ENCODE measurements at regions not wholly inside any gene's neighbourhood (a gene's known extent, or its start where the extent isn't known, plus 50 kb on each side); places are given as distances from the start of the nearest gene placed in this dataset.
"Not testable (repeated sequence)": the region's sequence is repeated elsewhere in the genome, so short reads cannot be mapped to it uniquely, and the experiment has no call there.

DNA sequence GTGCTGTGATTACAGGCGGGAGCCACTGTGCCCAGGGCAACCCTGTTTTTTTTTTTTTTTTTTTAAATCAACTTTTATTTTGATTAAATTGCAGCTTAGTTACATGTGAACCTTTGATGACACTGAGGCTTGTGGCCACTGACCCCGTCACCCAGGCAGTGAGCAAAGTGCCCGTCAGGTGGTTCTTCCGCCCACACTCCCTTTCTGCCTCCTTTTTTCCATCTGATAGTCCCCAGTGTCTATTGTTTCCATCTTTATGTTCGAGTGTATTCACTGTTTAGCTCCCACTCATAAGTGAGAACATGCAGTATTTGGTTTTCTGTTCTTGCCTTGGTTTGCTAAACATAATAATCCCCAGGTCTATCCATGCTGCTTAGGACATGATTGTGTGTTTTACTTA, 110.9 kb upstream of the GRK3 start:
- Histone ChIP-seq H4K20me1 (replicated peaks; ENCODE audit: insufficient read depth) (peaks cover 60% of the 10 kb centered on the region), H2AFZ (no peak overlapping the region), H3K4me1 (ENCODE audit: insufficient read depth) (peaks cover 15% of the 10 kb centered on the region; the same call in 1 of the 2 replicates), H3K9me2 (ENCODE audit: insufficient read depth) (no peaks in the 10 kb centered on the region), H3F3A (replicated peaks; ENCODE audit: low read depth) (0 out of 2 replicates have a peak, but pooled peaks cover 3% of the 10 kb centered on the region), H3K36me3 (ENCODE audit: insufficient read depth) (peaks cover 7% of the 10 kb centered on the region; the same call in 1 of the 2 replicates), H3K4me2 (no peak overlapping the region), H3K79me2 (replicated peaks; ENCODE audit: insufficient read depth) (peaks cover 76% of the 10 kb centered on the region), H3K27me3 (ENCODE audit: insufficient read depth) (no peaks in the 10 kb centered on the region), H3K27ac (ENCODE audit: low read depth) (0 out of 2 replicates have a peak overlapping the region, but pooled peaks have one; percentile 35), H3K4me3 (no peak overlapping the region)
- ATAC-seq (no peak), DNase-seq (ENCODE audit: low spot score) (no peak)
- Mint-ChIP-seq H3K27ac (no peak overlapping the region), H3K4me3 (no peak overlapping the region), H3K9me3 (no peaks in the 10 kb centered on the region; the same call in 2 of the 3 replicates), H3K36me3 (ENCODE audit: low read depth) (peaks cover 27% of the 10 kb centered on the region), H3K4me1 (peaks cover 14% of the 10 kb centered on the region), H3K27me3 (ENCODE audit: insufficient read depth, low read depth, poor library complexity) (peaks cover 3% of the 10 kb centered on the region)
- no peak for TF ChIP-seq CREB1 (CRISPR knock-in tag; IDR thresholded peaks at IDR 0.05; ENCODE audit: low read depth)

GRCh38 chr22:25456300-25457043, 108.0 kb upstream of the GRK3 start:
- not testable (repeated sequence) for H3K4me2 ChIP-seq; DNase-seq (ENCODE audit: low spot score); H3K4me3 ChIP-seq; H3K27ac ChIP-seq (ENCODE audit: low read depth); H3K4me3 Mint-ChIP-seq; H3K4me1 Mint-ChIP-seq; H3K9me3 Mint-ChIP-seq; H3K4me1 ChIP-seq (ENCODE audit: insufficient read depth); H3K9me2 ChIP-seq (ENCODE audit: insufficient read depth); ATAC-seq; H3K27me3 Mint-ChIP-seq (ENCODE audit: insufficient read depth, low read depth, poor library complexity); H3K27me3 ChIP-seq (ENCODE audit: insufficient read depth); H3K27ac Mint-ChIP-seq; H2AFZ ChIP-seq
- Histone ChIP-seq H4K20me1 (replicated peaks; ENCODE audit: insufficient read depth) (peaks cover 60% of the 10 kb centered on the region), H3K36me3 (ENCODE audit: insufficient read depth) (peaks cover 21% of the 10 kb centered on the region), H3K79me2 (replicated peaks; ENCODE audit: insufficient read depth) (peaks cover 46% of the 10 kb centered on the region), H3F3A (replicated peaks; ENCODE audit: low read depth) (peaks cover 14% of the 10 kb centered on the region; the same call in 1 of the 2 replicates)
- peaks cover 57% of the 10 kb centered on the region for H3K36me3 Mint-ChIP-seq (ENCODE audit: low read depth)

DNA sequence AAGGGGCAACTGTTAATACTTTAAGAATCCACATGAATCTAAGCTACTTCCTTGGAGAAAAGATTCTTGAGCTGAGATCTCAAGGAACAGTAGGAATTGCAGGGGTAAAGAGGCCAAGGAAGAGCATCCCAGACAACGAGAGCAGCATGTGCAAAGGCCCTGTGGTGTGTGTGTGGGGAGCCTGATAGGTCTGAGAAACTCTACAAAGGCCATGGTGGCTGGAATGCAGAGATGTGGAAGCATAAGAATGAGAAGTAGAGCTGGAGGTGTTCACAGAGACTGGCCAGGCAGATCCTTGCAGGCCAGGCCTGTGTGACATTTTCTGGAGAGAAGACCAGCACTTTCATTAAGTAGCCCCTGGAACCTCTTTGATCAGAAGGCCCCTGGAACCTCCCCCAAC, 105.8 kb upstream of the GRK3 start:
- H2AFZ ChIP-seq; H3K4me3 ChIP-seq; ATAC-seq; H3K4me3 Mint-ChIP-seq; H3K27ac Mint-ChIP-seq; H3K4me1 ChIP-seq (ENCODE audit: insufficient read depth); DNase-seq (ENCODE audit: low spot score); H3K9me3 Mint-ChIP-seq; H3K27me3 ChIP-seq (ENCODE audit: insufficient read depth); H3K9me2 ChIP-seq (ENCODE audit: insufficient read depth); H3K4me2 ChIP-seq; H3K27ac ChIP-seq (ENCODE audit: low read depth); H3K4me1 Mint-ChIP-seq: not testable (repeated sequence)
- Mint-ChIP-seq H3K27me3 (ENCODE audit: insufficient read depth, low read depth, poor library complexity) (peaks cover 18% of the 10 kb centered on the region), H3K36me3 (ENCODE audit: low read depth) (peaks cover 65% of the 10 kb centered on the region)
- H3F3A ChIP-seq (replicated peaks; ENCODE audit: low read depth) = peaks cover 14% of the 10 kb centered on the region; the same call in 1 of the 2 replicates
- peaks cover 25% of the 10 kb centered on the region for H3K79me2 ChIP-seq (replicated peaks; ENCODE audit: insufficient read depth)
- H4K20me1 ChIP-seq (replicated peaks; ENCODE audit: insufficient read depth) = peaks cover 42% of the 10 kb centered on the region
- peaks cover 17% of the 10 kb centered on the region for H3K36me3 ChIP-seq (ENCODE audit: insufficient read depth)

- not testable (repeated sequence) for H3K4me2 ChIP-seq; H3K4me3 ChIP-seq; H3K79me2 ChIP-seq (replicated peaks; ENCODE audit: insufficient read depth); H3K4me3 Mint-ChIP-seq; H3K27ac ChIP-seq (ENCODE audit: low read depth); H3K9me3 Mint-ChIP-seq; H2AFZ ChIP-seq; H3K27me3 ChIP-seq (ENCODE audit: insufficient read depth); H3K27ac Mint-ChIP-seq; H3K9me2 ChIP-seq (ENCODE audit: insufficient read depth); ATAC-seq; DNase-seq (ENCODE audit: low spot score); H3K4me1 Mint-ChIP-seq; H3K4me1 ChIP-seq (ENCODE audit: insufficient read depth)
- peaks cover 14% of the 10 kb centered on the region for H3K36me3 ChIP-seq (ENCODE audit: insufficient read depth)
- peaks cover 20% of the 10 kb centered on the region for H3K27me3 Mint-ChIP-seq (ENCODE audit: insufficient read depth, low read depth, poor library complexity)
- peaks cover 30% of the 10 kb centered on the region for H4K20me1 ChIP-seq (replicated peaks; ENCODE audit: insufficient read depth)
- H3F3A ChIP-seq (replicated peaks; ENCODE audit: low read depth) = peaks cover 11% of the 10 kb centered on the region; the same call in 1 of the 2 replicates
- peaks cover 56% of the 10 kb centered on the region for H3K36me3 Mint-ChIP-seq (ENCODE audit: low read depth)
These were observed 103.8 kb upstream of the GRK3 start for GRCh38 chr22:25460682-25461081.

Measured in GM23338 (cell line).